HG02981 (cell line): ENCODE measurements at regions not wholly inside any gene's neighbourhood (a gene's known extent, or its start where the extent isn't known, plus 50 kb on each side); places are given as distances from the start of the nearest gene placed in this dataset.

Source experiments
- ATAC-seq: cut with Tn5 transposase; IDR thresholded peaks from one replicate; pipeline ENCODE4 v1.9.1; 2021; ENCODE audit warnings: mild to moderate bottlenecking, moderate library complexity; ENCODE audit not compliant: unreplicated experiment

DNA sequence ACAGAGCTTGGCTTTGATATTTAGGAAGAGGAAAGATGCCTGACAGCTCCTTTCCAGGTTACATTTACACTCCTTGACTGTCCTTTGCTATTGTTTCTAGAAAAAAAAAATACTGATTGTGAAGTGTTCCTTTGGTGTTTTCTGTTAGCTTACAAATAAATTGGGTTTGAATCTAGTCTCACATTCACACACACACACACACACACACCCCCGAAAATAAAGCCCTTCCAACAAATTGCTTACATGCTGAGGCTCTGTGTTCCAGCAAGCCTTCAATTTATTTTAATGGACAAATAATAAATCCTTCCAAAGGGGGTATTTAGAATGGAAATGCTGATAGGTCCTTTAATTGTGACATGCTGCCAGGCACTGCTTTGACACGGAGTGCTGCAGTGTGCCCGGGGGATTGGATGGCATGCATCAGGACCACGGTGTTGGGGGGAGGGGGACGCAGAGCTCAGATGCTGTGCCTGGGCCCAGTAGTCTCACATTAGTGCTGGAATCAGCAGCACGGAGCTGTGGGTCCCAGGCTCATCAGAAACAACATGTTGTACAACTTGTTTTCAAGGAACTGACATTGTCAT, 199.9 kb downstream of the CD83 start:
- no peak for ATAC-seq

DNA sequence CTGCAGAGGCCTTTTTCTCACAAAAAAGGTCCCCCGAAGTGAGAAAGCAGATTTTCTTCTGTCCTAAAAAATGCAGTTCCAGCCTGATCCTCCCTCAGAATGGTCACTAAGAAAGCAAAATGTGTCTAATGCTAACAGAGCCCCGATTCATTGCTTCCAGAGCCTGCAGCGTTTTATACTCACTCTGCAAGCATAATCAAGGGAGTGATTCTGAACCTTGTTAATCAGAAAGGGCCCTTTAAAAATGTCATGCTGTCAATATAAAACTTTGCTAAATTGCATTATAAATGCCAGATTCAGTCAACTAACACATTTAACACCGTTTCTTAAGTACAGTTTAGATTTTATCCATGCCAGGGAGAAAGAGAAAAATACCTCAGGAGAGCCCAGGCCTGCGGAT, 202.8 kb downstream of the CD83 start:
- no peak for ATAC-seq

DNA sequence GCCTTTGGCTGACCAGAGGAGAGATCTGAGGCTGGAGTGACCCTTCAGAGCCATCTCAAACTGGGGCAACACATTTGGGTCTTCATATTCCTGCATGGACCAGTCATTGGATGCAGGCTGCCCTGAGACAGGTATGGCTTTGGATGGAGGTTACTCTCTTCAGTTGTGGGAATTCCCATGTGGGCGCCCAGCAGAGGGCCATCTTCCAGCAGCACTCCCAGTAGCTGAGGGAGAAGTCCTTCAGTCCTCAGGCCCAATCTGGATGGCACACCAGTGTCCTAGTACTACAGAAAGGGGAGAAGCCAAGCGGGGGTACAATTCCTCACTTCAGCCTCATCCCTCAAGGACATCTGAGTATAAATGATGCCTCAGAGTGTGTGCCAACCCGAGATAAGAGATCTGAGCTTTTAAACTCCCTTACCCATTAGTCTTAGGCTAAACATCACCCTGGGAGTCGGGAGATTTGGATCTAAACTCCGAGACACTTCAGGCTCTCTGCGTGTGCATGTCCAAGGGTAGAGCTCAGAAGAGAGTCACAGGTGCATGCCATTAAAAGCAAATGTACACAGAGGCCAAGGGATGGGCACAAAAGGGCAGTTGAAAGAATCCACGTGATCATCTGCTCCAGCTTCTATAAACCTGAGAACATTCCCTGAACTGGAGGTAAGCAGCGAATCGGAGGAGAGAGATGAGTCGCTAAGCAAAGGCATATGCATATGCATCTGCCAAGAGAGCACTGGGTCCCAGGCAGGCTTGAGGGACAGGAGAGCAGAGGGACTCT, 204.6 kb downstream of the CD83 start:
- no peak for ATAC-seq

DNA sequence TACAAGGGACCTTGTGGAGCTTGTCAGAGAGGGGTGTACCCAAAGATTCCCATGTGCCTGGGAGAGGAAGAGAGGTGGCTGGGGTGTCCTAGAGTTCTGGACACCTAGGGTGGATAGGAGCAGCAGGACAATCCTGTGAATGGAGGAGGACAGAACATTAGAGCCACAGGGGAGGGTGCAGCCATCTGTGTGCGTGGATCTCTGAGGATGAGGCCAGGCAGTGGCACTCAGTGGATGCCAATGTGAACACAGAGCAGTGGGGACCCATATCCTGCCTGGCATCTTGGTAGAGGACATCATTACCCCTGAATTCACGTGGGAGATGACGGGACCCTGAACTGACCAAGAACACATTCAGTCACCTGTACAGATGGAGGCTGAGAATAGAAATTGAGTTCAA, 205.3 kb downstream of the CD83 start:
- ATAC-seq: no peak

DNA sequence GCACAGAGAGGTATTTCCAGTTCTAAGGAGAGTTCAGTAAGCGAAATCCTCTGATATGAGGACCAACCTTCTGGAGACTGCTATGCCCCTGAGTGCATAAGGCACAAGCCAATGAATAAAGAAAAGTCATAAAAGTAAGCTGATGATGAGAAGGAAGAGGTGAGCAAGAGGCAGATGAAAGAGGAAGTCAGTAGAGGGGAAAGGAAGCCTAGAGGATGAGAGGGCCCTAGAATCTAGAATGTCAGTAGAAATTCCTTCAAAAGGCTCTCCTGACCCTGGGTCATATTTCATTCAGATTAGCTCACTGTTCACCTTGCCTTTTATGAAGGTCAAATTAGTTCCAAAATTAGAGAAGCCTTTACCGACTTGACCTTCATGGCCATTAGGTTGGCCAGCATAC, 209.2 kb downstream of the CD83 start:
- ATAC-seq: no peak

DNA sequence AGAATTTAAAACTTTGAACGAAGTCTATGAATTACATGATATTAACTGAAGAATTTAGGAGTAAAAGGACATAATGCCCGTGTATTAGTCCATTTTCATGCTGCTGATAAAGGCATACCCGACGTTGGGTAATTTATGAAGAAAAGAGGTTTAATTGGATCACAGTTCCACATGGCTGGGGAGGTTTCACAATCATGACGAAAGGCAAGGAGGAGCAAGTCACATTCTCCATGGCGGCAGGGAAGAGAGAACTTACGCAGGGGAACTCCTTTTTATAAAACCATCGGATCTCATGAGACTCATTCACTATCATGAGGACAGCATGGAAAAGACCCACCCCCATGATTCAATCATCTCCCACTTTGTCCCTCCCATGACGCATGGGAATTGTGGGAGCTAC, 210.6 kb downstream of the CD83 start:
- no peak for ATAC-seq

DNA sequence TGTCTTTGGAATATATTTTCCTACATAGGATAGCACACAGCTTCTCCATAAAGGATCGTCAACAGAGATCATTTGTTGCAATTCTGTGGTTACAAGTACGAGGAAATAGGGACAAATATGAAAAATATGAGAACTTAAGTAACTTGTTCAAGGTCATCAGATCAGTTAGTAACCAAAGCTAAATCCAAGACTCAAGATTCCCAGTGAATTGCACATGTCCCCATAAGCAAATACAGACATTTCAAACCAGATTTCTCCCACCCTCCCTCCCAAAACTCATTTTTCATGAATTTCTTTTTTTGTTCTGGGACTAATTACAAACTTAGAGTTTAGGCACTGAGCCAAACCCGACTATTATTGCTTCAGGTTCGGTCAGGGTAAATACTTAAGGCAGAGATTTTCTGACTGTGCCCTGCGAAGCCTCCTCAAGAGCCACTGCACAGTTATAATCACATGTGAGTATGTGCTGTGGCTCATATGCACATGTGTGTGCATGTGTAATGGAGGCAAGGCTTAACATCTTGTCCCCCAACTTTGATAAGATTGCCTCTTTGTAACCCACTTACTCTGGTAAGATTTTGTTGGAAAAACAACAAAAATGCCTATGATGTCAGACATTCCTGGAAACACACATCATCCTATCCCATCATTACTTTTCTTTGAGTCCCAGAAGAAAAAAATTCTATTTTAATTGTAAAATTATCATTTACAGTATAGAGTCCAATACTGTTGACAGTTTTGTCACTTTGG, 216.2 kb downstream of the CD83 start:
- no peak for ATAC-seq

DNA sequence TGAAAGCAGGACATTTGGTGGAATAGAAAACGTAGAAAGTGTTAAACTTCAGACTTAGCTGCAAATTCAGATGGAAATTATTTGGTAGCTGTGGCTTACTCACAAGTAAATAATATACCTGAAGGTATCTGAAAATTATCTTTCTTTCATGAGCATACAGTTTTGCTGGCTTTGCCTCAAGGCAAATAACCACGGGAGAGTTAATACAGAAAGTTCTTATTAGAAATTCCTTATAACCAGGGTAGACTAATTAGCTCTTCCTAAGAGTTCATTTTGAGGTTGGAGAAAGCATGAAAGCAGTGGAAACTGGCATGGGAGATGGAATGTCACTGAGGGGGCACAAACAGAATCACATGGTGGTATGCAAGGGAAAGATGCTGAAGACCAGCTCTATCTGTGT, 217.5 kb downstream of the CD83 start:
- no peak for ATAC-seq

DNA sequence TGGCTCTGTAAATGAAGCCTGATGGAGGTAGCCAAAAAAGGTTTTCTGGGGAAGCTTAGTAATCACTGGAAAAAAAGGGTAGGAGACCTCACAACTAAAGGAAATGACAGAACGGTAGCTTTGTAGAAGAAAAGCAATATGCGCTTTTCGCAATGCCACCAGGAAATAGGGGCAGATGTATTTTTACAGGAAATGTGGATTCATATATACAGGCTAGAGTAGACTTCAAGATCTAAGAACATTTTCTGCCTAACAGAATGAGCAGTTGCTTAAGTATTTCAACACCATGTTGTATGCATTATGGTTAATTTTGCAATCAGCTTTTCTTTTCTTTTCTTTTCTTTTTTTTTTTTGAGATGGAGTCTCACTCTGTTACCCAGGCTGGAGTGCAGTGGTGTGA, 219.6 kb downstream of the CD83 start:
- no peak for ATAC-seq

DNA sequence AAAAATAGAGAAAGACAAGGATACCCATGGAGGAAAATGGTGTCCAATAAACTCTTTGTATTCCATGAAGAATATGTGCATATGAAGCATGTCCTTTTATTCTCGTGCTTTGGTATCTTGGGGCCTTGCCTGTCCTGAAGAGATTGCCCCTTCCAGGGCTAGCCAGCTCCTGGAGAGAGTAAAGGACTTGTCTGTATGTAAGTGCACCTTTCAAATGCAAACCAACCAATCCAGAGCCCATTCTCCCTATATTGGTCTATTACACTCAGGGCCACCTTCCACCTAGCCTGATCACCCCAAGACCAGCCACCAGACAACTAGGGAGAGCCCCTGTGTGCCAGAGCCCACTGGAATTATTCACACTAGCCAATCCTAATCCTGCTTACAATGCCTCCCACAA, 221.6 kb downstream of the CD83 start:
- no peak for ATAC-seq

DNA sequence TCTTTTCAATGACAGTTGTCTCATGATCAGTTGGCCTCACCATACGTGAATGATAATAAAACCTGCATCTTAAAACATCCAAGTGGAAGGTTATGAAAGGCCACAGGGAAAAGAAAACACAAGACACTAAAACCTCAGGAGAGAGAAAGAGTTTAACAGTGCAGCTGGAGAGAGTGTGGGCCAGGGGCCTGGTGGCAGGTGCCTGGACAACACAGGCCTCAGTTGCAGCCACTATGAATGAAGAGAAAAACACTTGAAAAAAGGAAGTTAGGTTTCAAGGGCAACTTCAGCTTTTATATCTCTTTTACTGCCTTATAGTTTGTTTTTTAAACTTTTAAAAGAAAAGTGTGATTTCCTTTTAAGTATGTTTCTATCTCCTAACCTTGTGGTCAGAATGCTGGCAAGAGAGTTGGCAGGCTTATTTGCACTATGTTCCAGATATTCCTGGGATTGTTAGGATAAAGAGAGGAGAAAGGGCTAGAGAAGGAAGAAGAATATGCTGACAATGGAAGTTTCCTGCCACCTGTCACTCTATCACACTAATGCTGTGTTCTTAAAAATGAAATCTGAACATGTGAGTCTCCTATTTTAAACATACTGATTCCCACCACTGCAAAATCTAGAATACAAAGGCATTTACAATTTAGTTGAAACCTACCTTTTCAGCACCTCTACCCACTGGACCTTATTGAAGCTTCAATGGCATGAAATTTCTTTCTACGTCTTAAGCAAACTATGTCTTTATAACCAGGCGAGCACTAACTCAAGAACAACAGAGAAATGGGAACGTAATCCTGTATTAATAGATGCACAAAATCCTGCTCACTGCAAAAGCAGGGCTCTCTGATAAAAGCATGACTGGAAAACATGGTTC, 222.4 kb downstream of the CD83 start:
- no peak for ATAC-seq

DNA sequence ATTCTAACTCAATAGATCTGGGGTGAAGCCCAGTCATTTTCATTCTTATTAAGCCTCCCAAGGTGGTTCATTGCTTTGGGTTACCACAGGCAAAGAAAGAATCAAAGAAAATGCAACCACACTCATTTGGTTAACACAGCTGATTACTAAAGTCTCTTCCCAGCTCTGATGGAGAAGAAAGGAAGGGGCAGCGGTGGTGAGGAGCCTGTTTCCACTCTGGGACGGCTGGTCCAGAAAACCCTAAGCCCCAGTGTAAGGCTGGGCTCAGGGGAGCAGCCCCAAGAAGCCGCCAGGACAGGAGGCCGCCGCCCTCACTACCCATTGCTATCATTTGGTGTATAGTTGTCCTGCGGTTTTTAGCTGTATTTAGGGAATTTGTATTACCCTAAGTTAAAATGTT, 226.9 kb downstream of the CD83 start:
- ATAC-seq: no peak

DNA sequence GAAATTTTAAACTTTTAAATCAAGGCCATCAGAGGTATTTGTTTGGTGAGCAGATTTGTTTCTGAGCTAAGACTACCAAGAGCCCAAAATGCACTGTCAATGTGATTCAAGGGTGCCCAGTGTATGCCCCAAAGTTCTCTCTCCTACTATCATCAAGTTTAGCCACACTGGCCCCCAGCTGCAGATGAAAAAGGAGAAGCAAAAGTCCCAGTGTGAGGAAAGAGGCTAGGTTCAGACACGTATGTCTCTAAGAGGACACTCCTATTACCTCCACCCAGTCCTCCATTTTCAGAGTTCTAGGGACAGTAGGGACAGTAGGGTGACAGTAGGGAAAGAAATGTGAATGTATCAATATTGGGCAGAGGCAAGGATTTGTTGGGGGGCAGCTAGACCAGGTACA, 230.8 kb downstream of the CD83 start:
- no peak for ATAC-seq

DNA sequence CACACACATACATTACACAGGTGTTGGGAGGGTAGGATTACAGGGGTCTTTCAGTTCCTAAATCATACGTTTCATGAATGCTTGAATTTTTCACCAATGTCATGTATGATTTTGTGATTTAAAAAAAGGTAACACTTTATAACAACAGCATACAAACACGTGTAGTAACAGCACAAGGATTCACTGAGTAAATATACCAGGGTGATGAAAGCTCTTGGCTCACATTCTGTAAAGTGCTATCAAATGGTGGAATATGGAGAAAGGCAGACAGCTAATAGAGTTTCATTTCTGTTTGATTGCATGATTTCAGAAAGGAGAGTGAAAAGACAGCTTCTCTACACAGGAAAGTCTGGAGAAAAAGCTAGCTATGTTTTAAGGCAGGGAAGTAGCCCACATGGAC, 231.9 kb downstream of the CD83 start:
- no peak for ATAC-seq

DNA sequence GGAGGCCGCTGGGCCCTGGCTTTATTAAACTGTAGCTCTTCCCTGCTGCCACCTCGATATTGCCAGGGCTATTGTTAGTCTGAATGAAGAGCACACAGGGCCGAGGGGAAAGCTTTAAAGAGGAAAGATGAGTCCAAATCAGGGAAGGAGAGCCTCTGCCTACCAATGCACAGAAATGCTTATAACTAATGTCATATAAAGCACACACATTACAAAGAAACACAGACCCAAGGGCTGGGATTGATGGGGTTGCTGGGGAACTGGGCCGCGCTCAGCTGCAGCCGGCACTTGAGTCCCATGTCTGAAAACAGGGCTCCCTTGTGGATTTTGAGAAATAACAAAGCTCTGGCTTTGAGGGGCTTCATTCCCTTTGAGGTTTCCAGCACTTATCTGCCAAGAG, 232.6 kb downstream of the CD83 start:
- no peak for ATAC-seq

DNA sequence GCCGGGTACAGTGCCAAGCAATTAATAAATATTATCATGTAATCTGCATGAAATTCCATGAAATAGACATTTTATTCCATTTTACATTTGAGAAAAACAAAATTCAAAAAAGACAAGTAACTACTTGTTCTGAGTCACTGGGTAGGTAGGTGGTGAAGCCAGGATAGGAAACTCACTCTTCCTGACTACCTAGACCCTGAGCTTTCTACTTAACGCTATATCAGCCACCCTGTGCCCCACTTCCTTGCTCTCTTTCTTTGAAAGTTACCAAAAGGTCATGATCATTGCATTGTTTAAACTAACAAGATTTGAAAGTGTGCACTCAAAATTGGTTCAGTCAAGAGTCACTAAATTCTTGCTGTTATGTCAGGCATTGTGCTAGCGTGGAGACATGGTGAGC, 235.7 kb downstream of the CD83 start:
- ATAC-seq: no peak

DNA sequence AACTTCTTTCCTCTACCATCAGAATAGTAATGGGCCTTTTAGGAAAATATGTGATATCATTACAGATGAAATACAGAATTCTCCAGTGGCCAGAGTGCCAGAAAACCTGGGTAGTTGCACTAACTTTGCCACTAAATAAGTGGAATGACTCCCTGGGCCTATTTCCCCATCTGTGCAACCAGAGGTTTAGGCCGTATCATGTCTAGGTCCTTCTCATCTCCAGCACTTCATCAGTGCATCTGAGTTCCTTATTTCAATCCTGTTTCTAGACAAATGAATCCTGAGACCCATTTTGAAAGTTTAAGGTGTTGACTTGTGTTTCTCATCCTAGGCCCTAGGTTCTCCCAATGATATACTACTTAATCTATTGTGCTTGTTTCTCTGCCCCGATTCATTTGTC, 236.2 kb downstream of the CD83 start:
- no peak for ATAC-seq

DNA sequence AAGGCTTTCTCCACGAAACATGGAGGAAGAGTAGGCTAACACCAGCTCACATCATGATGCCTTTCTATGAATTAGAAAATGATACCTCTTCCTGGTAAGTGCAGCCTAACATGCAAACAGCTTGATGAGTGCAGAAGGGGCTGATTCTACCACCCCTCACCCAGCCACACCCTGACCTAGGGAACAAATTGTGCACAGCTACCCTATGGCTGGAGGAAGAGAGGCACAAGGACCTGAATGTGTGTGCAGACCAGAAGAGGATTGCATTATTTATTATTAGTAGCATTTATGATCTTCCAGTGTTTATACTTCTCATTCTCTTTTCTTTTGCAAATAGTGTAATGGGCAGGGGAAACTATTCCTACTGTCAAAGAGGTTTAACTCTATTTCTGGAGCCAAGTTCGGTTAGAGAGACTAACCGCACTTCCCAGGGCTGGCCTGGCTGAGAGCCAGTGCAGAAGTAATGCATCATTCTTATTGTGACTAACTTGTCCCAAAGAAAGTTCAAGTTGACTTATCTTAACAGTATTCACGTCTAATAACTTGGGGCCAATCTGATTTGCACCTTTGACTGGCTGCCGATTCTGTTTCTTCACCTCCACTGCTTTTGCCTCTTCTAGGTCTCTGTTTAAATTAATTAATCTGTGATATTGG, 237.5 kb downstream of the CD83 start:
- no peak for ATAC-seq

DNA sequence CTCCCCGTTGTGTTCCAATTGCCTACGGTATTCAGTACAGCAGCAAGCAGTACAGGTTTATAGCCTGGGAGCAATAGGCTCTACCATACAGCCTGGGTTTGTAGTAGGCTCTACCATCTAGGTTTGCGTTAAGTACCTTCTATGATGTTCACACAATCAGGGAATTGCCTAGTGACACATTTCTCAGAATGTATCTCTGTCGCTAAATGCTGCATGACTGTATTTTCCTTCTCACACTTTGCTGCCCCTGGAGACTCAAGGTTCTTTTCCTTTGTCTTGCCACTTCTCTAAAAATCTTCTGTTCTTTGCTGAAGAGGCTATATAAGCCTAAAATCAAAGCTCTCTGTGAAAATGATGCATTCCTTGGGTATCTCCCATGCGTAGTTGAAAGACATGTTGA, 241.9 kb downstream of the CD83 start:
- no peak for ATAC-seq

DNA sequence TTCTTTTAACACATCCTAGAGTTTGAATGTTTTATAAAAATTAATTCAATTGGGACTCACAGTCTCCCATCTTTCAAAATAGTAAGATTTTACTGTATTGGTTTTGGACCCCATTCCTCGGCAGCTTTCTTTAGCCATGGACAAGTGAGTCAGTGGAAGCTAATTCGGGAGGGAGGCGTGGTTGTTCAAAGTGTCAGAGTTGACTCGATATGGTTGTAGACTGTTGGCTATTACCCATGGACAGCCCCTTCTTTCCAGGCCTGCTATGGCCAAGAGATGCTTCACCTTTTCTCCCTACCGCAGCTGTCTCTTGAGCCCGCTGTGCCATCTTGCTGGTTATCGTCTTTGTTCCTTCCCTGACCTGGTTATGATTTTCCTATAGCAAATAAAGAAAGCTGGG, 243.0 kb downstream of the CD83 start:
- no peak for ATAC-seq

DNA sequence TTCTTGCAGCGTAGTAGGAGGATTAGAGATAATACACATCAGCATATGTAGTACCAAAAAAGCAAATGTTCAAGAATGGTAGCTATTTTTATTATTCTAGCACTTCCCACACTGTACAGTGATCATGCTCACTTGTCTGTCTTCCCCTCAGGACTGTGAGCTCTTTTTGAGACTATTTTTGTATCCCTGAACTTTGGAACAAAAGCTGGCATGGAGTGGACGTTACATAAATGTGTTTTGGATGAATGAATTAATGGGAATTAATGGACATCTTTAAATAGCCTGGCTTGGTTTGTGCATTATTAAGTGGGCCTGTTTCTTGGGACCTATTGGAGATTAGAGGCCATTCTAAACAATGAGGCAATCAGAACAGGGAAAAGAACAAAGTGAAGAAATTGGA, 243.7 kb downstream of the CD83 start:
- ATAC-seq: no peak
